ENCODE measurements at regions not wholly inside any gene's neighbourhood (a gene's known extent, or its start where the extent isn't known, plus 50 kb on each side); places are given as distances from the start of the nearest gene placed in this dataset.
"Not testable (repeated sequence)": the region's sequence is repeated elsewhere in the genome, so short reads cannot be mapped to it uniquely, and the experiment has no call there.

GRCh38 chr2:220332886-220333285 is 705.5 kb downstream of the SLC4A3 start:
- intact Hi-C loops (cut with micrococcal nuclease), result no loop called here

- intact Hi-C loops (cut with micrococcal nuclease), result no loop called here
Measured at GRCh38 chr2:220334210-220334609, 706.8 kb downstream of the SLC4A3 start.

GRCh38 chr2:220334871-220335590 is 707.6 kb downstream of the SLC4A3 start:
- intact Hi-C loops (cut with micrococcal nuclease), result no loop called here

DNA sequence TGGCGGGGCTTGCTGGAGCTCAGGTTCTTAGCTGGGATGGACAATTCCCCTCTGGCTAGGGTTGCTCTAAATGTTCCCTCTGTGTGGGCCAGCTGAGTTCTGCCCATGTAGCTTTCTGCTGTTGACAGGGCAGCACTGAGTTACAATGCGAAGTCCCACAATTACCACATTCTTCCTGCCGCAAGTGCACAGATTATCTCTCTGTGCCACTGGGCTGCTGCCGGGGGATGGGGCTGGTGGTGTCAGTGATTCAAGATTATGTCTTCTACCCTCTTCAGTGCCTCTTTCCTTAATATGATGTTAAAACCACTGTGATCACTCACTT is 708.1 kb downstream of the SLC4A3 start:
- intact Hi-C loops (cut with micrococcal nuclease), result no loop called here

DNA sequence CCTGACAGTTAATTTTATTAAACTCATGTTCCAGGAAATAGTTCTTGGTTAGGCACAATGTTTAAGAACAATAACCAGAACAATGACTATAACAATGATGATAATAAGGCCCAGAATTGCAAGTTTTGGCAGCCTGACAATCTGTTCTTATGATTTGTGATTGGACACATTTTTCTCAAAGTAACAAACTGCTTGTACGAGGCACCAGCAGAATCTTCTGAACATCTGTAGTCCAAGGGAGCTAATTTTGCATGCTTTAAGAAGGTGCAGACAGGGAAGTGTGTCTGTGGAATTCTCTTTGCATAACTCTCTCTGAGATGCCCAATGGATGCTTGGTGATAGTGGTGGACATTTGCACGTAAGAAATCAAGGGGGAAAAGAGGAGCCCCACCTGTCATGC is 709.3 kb downstream of the SLC4A3 start:
- intact Hi-C loops (cut with micrococcal nuclease), result no loop called here

DNA sequence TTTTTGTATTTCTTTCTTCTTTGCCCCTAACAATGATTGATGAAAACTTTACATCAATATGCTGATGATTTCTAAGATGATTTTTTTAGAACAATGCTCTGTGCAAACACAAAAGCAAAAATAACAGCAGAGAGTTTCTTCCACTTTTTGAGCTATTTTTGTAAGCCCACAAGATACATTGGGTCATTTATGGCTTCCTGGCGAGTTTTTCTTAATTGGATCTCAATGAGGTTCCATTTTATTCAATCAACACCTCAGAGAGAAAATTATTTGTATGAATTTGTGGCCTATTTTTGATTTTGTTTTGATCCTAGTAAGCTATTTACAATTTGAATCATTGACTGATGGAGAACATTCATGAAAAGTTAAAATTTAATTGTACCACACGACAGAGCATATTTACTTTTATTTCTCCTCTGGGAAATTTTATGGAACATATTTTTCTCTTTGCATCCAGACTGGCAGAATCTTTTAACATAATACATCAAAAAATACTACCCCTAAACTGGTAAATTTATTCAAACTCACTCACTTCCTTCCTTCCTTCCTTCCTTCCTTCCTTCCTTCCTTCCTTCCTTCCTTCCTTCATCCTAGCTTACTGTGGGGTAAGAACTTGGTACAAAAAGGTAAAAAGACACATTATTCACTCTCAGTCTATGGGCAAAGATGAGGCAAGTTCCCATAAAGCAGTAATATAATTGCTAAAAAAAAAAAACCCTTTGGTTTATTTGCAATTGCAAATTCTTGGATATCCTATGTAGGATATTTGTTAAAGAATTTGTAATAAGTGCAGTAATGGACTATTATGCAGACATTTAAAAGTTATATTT is 710.4 kb downstream of the SLC4A3 start:
- intact Hi-C loops (cut with micrococcal nuclease), result no loop called here

DNA sequence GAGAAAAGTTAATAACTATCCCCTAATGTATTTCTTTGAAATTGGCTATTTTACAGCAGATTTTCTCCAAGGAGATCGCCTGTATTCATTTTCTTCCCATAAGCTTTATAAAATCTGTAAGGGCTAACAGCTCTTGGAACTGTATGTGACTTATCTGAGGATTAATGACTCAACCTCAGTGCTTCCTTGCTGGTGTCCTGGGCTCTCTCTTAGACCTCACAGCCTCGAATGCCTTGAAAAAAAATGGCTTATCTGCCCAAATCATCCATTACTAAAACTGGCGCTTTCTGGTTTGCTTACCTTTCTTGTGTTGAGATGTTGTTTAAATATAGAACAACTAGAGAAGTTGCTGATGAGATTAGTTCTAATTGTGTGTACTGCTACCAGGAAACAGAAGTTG is 713.6 kb downstream of the SLC4A3 start:
- intact Hi-C loops (cut with micrococcal nuclease), result no loop called here

DNA sequence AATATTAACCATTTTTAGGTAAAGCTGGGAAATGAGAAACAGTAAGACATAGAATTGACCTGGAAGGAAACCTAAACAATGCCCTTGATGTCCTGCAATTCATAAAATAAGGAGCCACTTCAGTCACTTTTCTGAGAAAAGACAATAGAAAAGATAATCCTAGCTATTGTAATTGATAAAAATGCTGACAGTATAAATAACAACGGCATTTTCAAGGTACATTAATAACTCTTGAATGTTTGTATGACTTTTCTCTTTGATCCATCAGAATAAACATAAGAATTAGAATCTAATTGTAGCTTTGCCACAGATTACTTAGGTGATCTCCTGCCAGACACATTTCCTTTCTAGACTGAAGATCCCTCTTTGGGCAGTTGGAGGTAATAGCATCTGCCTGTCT is 719.5 kb downstream of the SLC4A3 start:
- intact Hi-C loops (cut with micrococcal nuclease), result no loop called here

DNA sequence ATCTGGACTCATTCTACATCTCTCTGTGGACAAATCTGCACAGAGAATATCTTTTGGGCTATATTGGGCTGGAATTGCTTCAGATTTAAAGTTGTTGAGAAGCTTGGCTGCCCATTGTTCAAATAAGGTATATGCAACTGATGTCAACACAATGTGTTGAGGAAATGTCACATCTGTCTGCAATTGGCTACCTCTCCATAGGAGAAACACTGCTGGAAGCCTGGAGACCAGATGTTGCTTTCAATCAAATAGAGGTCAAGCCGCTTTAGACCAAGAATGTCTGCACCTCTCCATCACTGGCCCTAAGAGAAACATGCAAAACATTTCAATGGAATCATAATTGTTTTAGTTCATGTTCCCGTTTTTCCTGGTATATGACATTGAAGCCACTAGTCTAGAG is 720.2 kb downstream of the SLC4A3 start:
- intact Hi-C loops (cut with micrococcal nuclease), result no loop called here

- intact Hi-C loops (cut with micrococcal nuclease), result no loop called here
Measured at GRCh38 chr2:220348206-220348605, 720.8 kb downstream of the SLC4A3 start.

DNA sequence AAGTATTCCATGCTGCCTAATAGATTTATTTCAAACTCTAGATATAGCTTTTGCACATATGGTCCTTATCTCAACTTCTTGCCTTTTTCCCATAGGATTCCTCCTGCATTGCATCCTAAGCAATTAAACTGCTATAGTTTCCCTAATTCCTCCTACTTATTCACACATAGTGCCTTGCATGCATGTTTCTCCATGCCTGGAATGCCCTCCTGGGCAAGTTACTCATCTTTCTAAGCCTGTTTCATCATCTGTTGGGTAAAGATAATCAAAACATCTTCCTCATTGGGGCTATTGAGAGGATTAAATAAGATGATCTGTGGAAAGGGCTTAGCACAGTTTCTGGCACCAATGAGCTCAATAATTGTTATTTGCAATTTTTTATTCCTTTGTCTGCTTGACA is 726.5 kb downstream of the SLC4A3 start:
- intact Hi-C loops (cut with micrococcal nuclease), result no loop called here

DNA sequence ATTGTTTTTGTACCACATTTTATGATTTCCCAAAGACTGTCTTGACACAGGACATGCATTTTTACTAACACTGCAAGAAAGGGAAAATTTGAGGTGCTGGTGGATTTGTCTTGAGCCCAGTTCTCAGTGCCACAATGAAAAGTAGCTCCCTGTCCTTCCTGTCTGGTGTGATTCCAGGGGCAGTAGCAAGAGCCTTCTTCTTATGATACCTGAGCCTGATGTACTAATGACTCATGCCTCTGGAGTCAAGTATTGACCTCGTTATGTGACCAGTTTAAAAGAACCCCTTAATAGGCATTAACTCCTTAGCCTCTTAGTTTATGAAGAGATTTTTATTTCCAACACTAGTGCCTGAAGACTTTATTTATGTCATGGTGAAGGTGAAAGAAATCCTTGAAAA is 728.6 kb downstream of the SLC4A3 start:
- intact Hi-C loops (cut with micrococcal nuclease), result no loop called here

DNA sequence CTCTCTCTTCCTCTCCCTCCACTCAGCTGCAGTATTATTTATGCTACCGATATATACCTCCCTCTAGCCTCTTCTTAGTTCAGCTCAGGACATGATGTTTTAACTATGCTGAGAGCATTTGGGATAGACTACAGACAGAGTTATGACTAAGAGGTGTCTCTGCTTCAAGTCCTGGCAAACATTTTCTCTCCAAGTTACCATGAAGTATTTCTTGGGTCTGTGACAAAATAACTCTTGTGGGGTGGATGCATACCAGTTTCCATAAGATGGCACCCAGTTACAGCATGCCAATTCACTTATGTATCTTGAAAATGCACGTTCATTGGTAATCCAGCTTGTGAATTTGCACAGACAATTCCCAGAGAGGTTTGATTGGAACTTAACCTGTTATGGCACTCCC is 737.6 kb downstream of the SLC4A3 start:
- intact Hi-C loops (cut with micrococcal nuclease), result no loop called here

- intact Hi-C loops (cut with micrococcal nuclease), result no loop called here
Measured at GRCh38 chr2:220366765-220367164, 739.3 kb downstream of the SLC4A3 start.

DNA sequence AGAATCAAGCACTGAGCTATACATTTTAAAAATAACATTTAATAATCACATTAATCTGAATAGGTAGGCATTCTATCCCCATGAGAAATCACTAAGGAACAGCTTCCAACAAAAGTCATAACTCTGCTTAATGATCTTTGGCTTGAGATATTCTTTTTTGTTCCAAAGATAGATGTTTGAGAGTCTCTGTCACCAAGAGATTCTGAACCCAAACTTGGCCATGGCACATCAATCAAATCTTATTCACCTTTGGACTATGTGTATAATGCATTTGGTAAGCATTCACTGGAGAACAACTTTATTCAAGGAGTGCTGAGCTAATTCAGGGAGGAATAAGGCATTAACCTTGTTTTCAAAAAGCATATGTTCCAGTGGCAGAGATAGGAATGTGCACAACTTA is 743.3 kb downstream of the SLC4A3 start:
- intact Hi-C loops (cut with micrococcal nuclease), result no loop called here

DNA sequence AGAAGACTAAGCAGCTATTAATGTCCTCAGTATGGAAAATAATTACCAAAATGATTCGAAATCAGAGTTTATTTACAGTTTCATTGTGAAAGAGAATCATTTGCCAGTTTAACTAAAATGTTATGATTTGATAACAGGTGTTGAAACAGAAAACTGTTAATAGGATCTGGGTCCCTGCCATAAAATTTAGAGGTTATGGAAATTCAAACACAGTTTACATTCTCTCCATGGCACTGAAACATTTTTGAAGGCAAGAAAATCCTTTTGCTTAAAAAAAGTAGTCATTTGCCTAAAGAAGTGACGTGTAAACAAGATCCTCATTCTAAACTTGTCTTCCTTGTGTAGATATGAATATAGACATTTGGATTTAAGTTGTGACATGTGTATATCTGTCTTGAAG is 743.8 kb downstream of the SLC4A3 start:
- intact Hi-C loops (cut with micrococcal nuclease), result no loop called here

GRCh38 chr2:220373878-220374277 is 746.4 kb downstream of the SLC4A3 start:
- intact Hi-C loops (cut with micrococcal nuclease), result no loop called here

GRCh38 chr2:220374282-220374681 is 746.9 kb downstream of the SLC4A3 start:
- intact Hi-C loops (cut with micrococcal nuclease), result no loop called here

DNA sequence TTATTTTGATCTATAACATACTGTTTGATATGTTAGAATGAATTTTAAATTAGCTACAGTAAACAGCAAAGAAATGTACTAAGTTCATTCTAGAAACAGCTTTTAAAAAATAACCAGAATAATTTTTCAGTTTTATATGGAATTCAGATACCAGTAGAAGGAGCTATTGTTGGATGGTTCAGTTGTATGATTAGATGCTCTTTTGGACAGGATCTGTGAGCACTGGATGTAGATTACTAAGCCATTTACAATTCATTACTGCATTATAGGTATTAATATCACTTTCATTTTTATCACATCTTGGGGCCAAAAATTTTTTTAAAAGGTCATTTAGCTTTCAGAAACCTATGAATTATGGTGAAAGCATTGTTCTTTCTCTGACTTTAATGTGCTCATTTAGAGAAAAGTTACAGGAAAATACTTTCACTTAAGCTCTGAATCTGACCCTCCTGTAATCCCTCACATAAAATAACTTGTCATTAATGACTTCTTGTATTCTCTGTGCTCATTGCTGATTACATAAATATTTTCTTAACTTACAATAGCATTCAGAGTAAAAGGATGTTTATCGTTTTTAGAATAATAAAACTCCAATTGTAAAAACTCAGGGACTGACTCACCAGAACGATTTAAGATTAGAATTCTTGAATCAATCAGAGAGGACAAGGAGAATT is 750.2 kb downstream of the SLC4A3 start:
- intact Hi-C loops (cut with micrococcal nuclease), result no loop called here

- intact Hi-C loops (cut with micrococcal nuclease), result not testable (repeated sequence)
Measured at GRCh38 chr2:220387758-220388157, 760.3 kb downstream of the SLC4A3 start.

DNA sequence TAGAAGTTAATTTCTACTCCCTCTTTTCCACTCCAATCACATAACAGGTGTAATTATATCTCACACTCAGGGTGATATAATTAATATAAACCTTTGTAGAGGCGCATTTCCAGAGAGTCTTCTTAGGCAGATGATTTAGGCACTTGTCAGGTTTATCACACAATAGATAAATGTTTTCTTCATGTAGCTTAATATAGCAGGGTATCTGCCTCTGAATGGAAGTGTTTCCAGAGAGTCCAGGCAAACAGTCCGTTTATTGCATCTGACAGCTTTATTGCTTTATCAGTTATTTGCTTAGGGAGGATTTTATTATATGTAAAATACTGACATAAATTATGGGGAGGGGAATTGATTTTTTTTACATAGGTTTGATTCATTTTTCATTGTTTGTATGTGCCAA is 766.3 kb downstream of the SLC4A3 start:
- intact Hi-C loops (cut with micrococcal nuclease), result loop anchor here (1.0 kb wide), 1 partner anchor 43 kb away; no protein-coding TSS in a partner anchor

DNA sequence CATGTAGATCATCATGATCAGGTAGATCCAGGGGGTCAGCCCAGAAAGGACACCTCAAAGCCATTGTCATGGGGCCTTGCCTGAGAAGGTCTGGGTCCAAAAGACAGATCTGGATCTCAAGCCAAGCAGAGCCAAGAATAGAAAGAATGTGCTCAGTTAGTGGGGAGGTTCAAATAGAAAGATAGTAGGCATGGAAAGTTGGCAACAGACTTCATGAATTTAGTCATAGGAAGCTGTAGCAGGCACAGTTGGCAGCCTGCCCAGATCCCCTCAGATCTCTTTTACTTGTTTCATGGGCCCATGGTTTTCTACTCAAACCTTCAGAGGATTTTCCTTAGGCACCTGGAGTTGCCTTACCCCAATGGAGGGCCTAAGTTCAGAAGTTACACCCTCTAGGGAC is 767.0 kb downstream of the SLC4A3 start:
- intact Hi-C loops (cut with micrococcal nuclease), result no loop called here
